OCI-LY3 (cell line): ENCODE measurements at regions not wholly inside any gene's neighbourhood (a gene's known extent, or its start where the extent isn't known, plus 50 kb on each side); places are given as distances from the start of the nearest gene placed in this dataset.
"Not testable (repeated sequence)": the region's sequence is repeated elsewhere in the genome, so short reads cannot be mapped to it uniquely, and the experiment has no call there.

ENCODE experiments used
- H2AFZ ChIP-seq: fragments of 200-600, 300-600 bp; shearing (Covaris generic); 2 replicates; pipeline ENCODE4 v1.6.0; 2014; ENCODE audit warnings: antibody characterized with exemption, low read depth, low read length
- H3K27ac ChIP-seq: fragments of 200-600, 300-600 bp; sonication (generic); 2 replicates; pipeline ENCODE4 v1.5.1; 2014; ENCODE audit warnings: mild to moderate bottlenecking, low read length, moderate library complexity, mixed read lengths
- H3K27me3 ChIP-seq: fragments of 200-600, 300-600 bp; sonication (generic); 2 replicates; pipeline ENCODE4 v1.6.1; 2014; ENCODE audit warnings: low read depth, low read length, mixed read lengths
- H3K36me3 ChIP-seq: fragments of 200-600, 300-600 bp; sonication (generic); replicated peaks from 2 replicates; pipeline ENCODE3; 2014; ENCODE audit warnings: low read depth, low read length, mixed read lengths
- H3K4me1 ChIP-seq: fragments of 300-600, 200-600 bp; sonication (generic); 2 replicates; pipeline ENCODE4 v1.6.1; 2014; ENCODE audit warnings: low read length, mixed read lengths
- H3K4me2 ChIP-seq: fragments of 200-600, 300-600 bp; sonication (generic); 2 replicates; pipeline ENCODE4 v1.6.1; 2014; ENCODE audit warnings: low read length, mixed read lengths
- H3K4me3 ChIP-seq: fragments of 300-600, 200-600 bp; sonication (generic); 2 replicates; pipeline ENCODE4 v1.5.1; 2014; ENCODE audit warnings: antibody characterized with exemption, mild to moderate bottlenecking, low read length, moderate library complexity
- H3K79me2 ChIP-seq: fragments of 300-600, 200-600 bp; shearing (Covaris generic); 2 replicates; pipeline ENCODE4 v1.6.1; 2014; ENCODE audit warnings: mild to moderate bottlenecking, low read length, mixed read lengths
- H3K9ac ChIP-seq: fragments of 300-600, 200-600 bp; shearing (Covaris generic); 2 replicates; pipeline ENCODE4 v1.6.0; 2014; ENCODE audit warnings: mild to moderate bottlenecking, low read length, moderate library complexity
- H3K9me3 ChIP-seq: fragments of 200-600, 300-600 bp; shearing (Covaris generic); 2 replicates; pipeline ENCODE4 v1.6.1; 2014; ENCODE audit warnings: low read length, mixed read lengths; ENCODE audit not compliant: insufficient read depth
- H4K20me1 ChIP-seq: fragments of 200-600, 300-600 bp; sonication (generic); 2 replicates; pipeline ENCODE4 v1.6.1; 2016; ENCODE audit warnings: low read length, mixed read lengths; ENCODE audit not compliant: insufficient read depth
- CTCF ChIP-seq: fragments of 200-600, 300-600 bp; sonication (generic); IDR thresholded peaks from 2 replicates; pipeline ENCODE4 v1.5.1; 2014; ENCODE audit warnings: antibody characterized with exemption, low read length, low read depth
- EZH2phosphoT487 ChIP-seq: fragments of 200-600 bp; shearing (Covaris generic); IDR thresholded peaks from 2 replicates; pipeline ENCODE4 v1.6.1; 2018; ENCODE audit warnings: antibody characterized with exemption, mixed run types, low read depth

GRCh38 chr2:220815698-220816097 lies 756.4 kb downstream of the EPHA4 start:
- H2AFZ ChIP-seq = no peak overlapping the region
- TF ChIP-seq EZH2phosphoT487 = no peak
- TF ChIP-seq CTCF = no peak
- no peaks in the 10 kb centered on the region for H3K4me1 ChIP-seq
- no peak overlapping the region for H3K9ac ChIP-seq
- no peak overlapping the region for H3K27ac ChIP-seq
- no peaks in the 10 kb centered on the region for H3K9me3 ChIP-seq
- no peak overlapping the region for H3K4me2 ChIP-seq
- H3K27me3 ChIP-seq = no peaks in the 10 kb centered on the region
- no peaks in the 10 kb centered on the region for H3K36me3 ChIP-seq
- no peak overlapping the region for H3K4me3 ChIP-seq
- H4K20me1 ChIP-seq = no peaks in the 10 kb centered on the region
- no peaks in the 10 kb centered on the region for H3K79me2 ChIP-seq

GRCh38 chr2:220821683-220822082 lies 750.4 kb downstream of the EPHA4 start:
- no peak for TF ChIP-seq CTCF
- TF ChIP-seq EZH2phosphoT487 = no peak
- no peak overlapping the region for H3K9ac ChIP-seq
- H3K36me3 ChIP-seq = no peaks in the 10 kb centered on the region
- H3K27ac ChIP-seq = no peak overlapping the region
- no peaks in the 10 kb centered on the region for H3K27me3 ChIP-seq
- no peaks in the 10 kb centered on the region for H3K4me1 ChIP-seq
- H3K79me2 ChIP-seq = no peaks in the 10 kb centered on the region
- H3K9me3 ChIP-seq = no peaks in the 10 kb centered on the region
- H4K20me1 ChIP-seq = no peaks in the 10 kb centered on the region
- no peak overlapping the region for H2AFZ ChIP-seq
- H3K4me3 ChIP-seq = no peak overlapping the region
- H3K4me2 ChIP-seq = no peak overlapping the region

- not testable (repeated sequence) for H3K4me1 ChIP-seq, H3K79me2 ChIP-seq, H3K36me3 ChIP-seq, H3K4me3 ChIP-seq, H3K9me3 ChIP-seq, H3K4me2 ChIP-seq, H2AFZ ChIP-seq, H4K20me1 ChIP-seq, H3K27ac ChIP-seq, H3K27me3 ChIP-seq, H3K9ac ChIP-seq
These were observed 748.5 kb downstream of the EPHA4 start for GRCh38 chr2:220823590-220823989.

GRCh38 chr2:220833446-220833845 lies 738.7 kb downstream of the EPHA4 start:
- TF ChIP-seq CTCF = no peak
- TF ChIP-seq EZH2phosphoT487 = no peak
- Histone ChIP-seq H3K79me2 (no peaks in the 10 kb centered on the region), H3K9me3 (no peaks in the 10 kb centered on the region)

GRCh38 chr2:220835583-220835982 lies 736.5 kb downstream of the EPHA4 start:
- H3K4me3 ChIP-seq = no peak overlapping the region
- H2AFZ ChIP-seq = no peak overlapping the region
- no peak for TF ChIP-seq EZH2phosphoT487
- TF ChIP-seq CTCF = no peak
- H4K20me1 ChIP-seq = no peaks in the 10 kb centered on the region
- no peaks in the 10 kb centered on the region for H3K9me3 ChIP-seq
- H3K9ac ChIP-seq = no peak overlapping the region
- no peaks in the 10 kb centered on the region for H3K36me3 ChIP-seq
- no peaks in the 10 kb centered on the region for H3K79me2 ChIP-seq
- no peak overlapping the region for H3K4me2 ChIP-seq
- H3K4me1 ChIP-seq = no peaks in the 10 kb centered on the region
- H3K27me3 ChIP-seq = no peaks in the 10 kb centered on the region
- H3K27ac ChIP-seq = no peak overlapping the region

More at GRCh38 chr2:220833446-220833845, 738.7 kb downstream of the EPHA4 start:
- Histone ChIP-seq H3K9ac (no peak overlapping the region), H3K36me3 (no peaks in the 10 kb centered on the region), H3K4me1 (no peaks in the 10 kb centered on the region), H2AFZ (no peak overlapping the region), H4K20me1 (no peaks in the 10 kb centered on the region), H3K4me3 (no peak overlapping the region), H3K27me3 (no peaks in the 10 kb centered on the region), H3K27ac (no peak overlapping the region), H3K4me2 (no peak overlapping the region)
